ENCODE measurements at regions not wholly inside any gene's neighbourhood (a gene's known extent, or its start where the extent isn't known, plus 50 kb on each side); places are given as distances from the start of the nearest gene placed in this dataset.

GRCh38 chr3:176741664-176742047, 455.6 kb downstream of the TBL1XR1 start:
- no peak overlapping the region for H3K27ac Mint-ChIP-seq (ENCODE audit: unreplicated experiment)
- no peak for DNase-seq
- H3K4me3 Mint-ChIP-seq (ENCODE audit: unreplicated experiment) = no peak overlapping the region
- no peaks in the 10 kb centered on the region for H3K36me3 Mint-ChIP-seq (ENCODE audit: unreplicated experiment)
- TF ChIP-seq CTCF (IDR thresholded peaks at IDR 0.05; ENCODE audit: partially characterized antibody, unreplicated experiment) = no peak
- H3K4me1 Mint-ChIP-seq (ENCODE audit: low read depth, unreplicated experiment) = no peaks in the 10 kb centered on the region
- no peaks in the 10 kb centered on the region for H3K9me3 Mint-ChIP-seq (ENCODE audit: unreplicated experiment)
- no peaks in the 10 kb centered on the region for H3K27me3 Mint-ChIP-seq (ENCODE audit: unreplicated experiment)

GRCh38 chr3:176740906-176741663, 456.2 kb downstream of the TBL1XR1 start:
- Mint-ChIP-seq H3K27ac (ENCODE audit: unreplicated experiment) (no peak overlapping the region), H3K4me1 (ENCODE audit: low read depth, unreplicated experiment) (no peaks in the 10 kb centered on the region), H3K27me3 (ENCODE audit: unreplicated experiment) (no peaks in the 10 kb centered on the region), H3K36me3 (ENCODE audit: unreplicated experiment) (no peaks in the 10 kb centered on the region), H3K4me3 (ENCODE audit: unreplicated experiment) (no peak overlapping the region), H3K9me3 (ENCODE audit: unreplicated experiment) (no peaks in the 10 kb centered on the region)
- no peak for TF ChIP-seq CTCF (IDR thresholded peaks at IDR 0.05; ENCODE audit: partially characterized antibody, unreplicated experiment)
- no peak for DNase-seq

GRCh38 chr3:176739159-176739558, 458.1 kb downstream of the TBL1XR1 start:
- Mint-ChIP-seq H3K4me3 (ENCODE audit: unreplicated experiment) (no peak overlapping the region), H3K9me3 (ENCODE audit: unreplicated experiment) (no peaks in the 10 kb centered on the region), H3K4me1 (ENCODE audit: low read depth, unreplicated experiment) (no peaks in the 10 kb centered on the region), H3K36me3 (ENCODE audit: unreplicated experiment) (no peaks in the 10 kb centered on the region), H3K27me3 (ENCODE audit: unreplicated experiment) (no peaks in the 10 kb centered on the region), H3K27ac (ENCODE audit: unreplicated experiment) (no peak overlapping the region)
- TF ChIP-seq CTCF (IDR thresholded peaks at IDR 0.05; ENCODE audit: partially characterized antibody, unreplicated experiment) = no peak
- DNase-seq = no peak

- Mint-ChIP-seq H3K9me3 (ENCODE audit: unreplicated experiment) (no peaks in the 10 kb centered on the region), H3K27ac (ENCODE audit: unreplicated experiment) (no peak overlapping the region), H3K4me3 (ENCODE audit: unreplicated experiment) (no peak overlapping the region), H3K36me3 (ENCODE audit: unreplicated experiment) (no peaks in the 10 kb centered on the region), H3K4me1 (ENCODE audit: low read depth, unreplicated experiment) (no peaks in the 10 kb centered on the region), H3K27me3 (ENCODE audit: unreplicated experiment) (no peaks in the 10 kb centered on the region)
- no peak for DNase-seq
- no peak for TF ChIP-seq CTCF (IDR thresholded peaks at IDR 0.05; ENCODE audit: partially characterized antibody, unreplicated experiment)
Observed at GRCh38 chr3:176737480-176738110, 459.7 kb downstream of the TBL1XR1 start.

DNA sequence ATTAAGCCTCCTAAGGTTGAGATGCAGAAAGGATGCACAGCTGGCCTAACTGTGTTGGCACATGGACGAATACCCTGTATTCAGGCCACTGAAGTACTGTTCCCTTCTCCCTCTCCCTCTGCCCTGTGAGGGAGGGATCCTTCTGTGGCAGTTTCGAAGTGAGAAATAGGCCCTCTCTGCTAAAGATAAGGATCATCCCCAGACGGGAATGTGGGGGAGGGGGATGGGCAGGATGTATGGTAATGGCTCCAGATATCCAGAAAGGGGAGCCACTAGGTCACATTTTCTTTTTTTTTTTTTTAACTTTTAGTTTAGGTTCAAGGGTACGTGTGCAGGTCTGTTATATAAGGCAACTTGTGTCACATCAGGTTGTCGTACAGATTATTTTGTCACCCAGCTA, 463.1 kb downstream of the TBL1XR1 start:
- no peaks in the 10 kb centered on the region for H3K9me3 Mint-ChIP-seq (ENCODE audit: unreplicated experiment)
- no peaks in the 10 kb centered on the region for H3K27me3 Mint-ChIP-seq (ENCODE audit: unreplicated experiment)
- peak; percentile 34 for DNase-seq
- no peak overlapping the region for H3K27ac Mint-ChIP-seq (ENCODE audit: unreplicated experiment)
- no peak for TF ChIP-seq CTCF (IDR thresholded peaks at IDR 0.05; ENCODE audit: partially characterized antibody, unreplicated experiment)
- no peak overlapping the region for H3K4me3 Mint-ChIP-seq (ENCODE audit: unreplicated experiment)
- no peaks in the 10 kb centered on the region for H3K36me3 Mint-ChIP-seq (ENCODE audit: unreplicated experiment)
- H3K4me1 Mint-ChIP-seq (ENCODE audit: low read depth, unreplicated experiment) = no peaks in the 10 kb centered on the region

Data from glutamatergic neuron (in vitro differentiated cells).